Esophagus squamous epithelium (tissue), 4 donors: ENCODE measurements at regions not wholly inside any gene's neighbourhood (a gene's known extent, or its start where the extent isn't known, plus 50 kb on each side); places are given as distances from the start of the nearest gene placed in this dataset.

Experiments
- POLR2A ChIP-seq, 4 donors: fragments of 450-650 bp; IDR thresholded peaks; one replicate each; pipeline ENCODE4 v1.6.1; 2017; ENCODE audit warnings: antibody characterized with exemption in 4 of 4, mild to moderate bottlenecking in 4 of 4, moderate library complexity in 3 of 4
- TF ChIP-seq, protein P1 (sequence below), 6 experiments: fragments of 450-650 bp in 4 of 6; fragments of 200-600 bp in 2 of 6; sonication (generic) in 2 of 6; IDR thresholded peaks; one replicate each; pipeline ENCODE4 v1.5.1; 2016 to 2019; ENCODE audit warnings: antibody characterized with exemption in 6 of 6, mild to moderate bottlenecking in 4 of 6, moderate library complexity in 4 of 6

- TF ChIP-seq POLR2A (IDR thresholded peaks at IDR 0.05), result no peak
- TF ChIP-seq, protein P1, sequence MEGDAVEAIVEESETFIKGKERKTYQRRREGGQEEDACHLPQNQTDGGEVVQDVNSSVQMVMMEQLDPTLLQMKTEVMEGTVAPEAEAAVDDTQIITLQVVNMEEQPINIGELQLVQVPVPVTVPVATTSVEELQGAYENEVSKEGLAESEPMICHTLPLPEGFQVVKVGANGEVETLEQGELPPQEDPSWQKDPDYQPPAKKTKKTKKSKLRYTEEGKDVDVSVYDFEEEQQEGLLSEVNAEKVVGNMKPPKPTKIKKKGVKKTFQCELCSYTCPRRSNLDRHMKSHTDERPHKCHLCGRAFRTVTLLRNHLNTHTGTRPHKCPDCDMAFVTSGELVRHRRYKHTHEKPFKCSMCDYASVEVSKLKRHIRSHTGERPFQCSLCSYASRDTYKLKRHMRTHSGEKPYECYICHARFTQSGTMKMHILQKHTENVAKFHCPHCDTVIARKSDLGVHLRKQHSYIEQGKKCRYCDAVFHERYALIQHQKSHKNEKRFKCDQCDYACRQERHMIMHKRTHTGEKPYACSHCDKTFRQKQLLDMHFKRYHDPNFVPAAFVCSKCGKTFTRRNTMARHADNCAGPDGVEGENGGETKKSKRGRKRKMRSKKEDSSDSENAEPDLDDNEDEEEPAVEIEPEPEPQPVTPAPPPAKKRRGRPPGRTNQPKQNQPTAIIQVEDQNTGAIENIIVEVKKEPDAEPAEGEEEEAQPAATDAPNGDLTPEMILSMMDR (IDR thresholded peaks at IDR 0.05), result no peak
These were observed 60.9 kb upstream of the ADGRA1 start for GRCh38 chr10:133026726-133027395.
